GM18868 (cell line): ENCODE measurements at regions not wholly inside any gene's neighbourhood (a gene's known extent, or its start where the extent isn't known, plus 50 kb on each side); places are given as distances from the start of the nearest gene placed in this dataset.

Source experiments
- ATAC-seq: cut with Tn5 transposase; IDR thresholded peaks from one replicate; pipeline ENCODE4 v1.9.1; 2021; ENCODE audit warnings: mild to moderate bottlenecking, moderate library complexity; ENCODE audit not compliant: unreplicated experiment

DNA sequence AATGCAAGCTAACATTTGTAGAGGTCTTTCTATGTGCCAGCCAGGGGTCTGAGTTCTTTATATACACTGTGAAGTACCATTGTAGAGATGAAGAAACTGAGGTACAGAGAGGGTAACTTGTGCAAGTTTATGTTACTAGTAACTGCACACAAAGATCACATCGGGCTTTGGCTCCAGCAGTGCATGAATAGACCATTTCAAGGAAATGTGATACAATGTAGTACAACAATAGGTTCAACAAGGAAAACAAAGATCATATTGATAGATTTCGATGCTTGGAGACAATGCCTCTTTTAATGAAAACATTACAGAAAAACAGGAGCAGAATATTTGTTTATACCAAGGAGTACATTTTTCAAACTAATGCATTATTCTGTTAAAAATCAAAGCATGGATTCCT, 115.3 kb downstream of the POLR2M start:
- no peak for ATAC-seq

DNA sequence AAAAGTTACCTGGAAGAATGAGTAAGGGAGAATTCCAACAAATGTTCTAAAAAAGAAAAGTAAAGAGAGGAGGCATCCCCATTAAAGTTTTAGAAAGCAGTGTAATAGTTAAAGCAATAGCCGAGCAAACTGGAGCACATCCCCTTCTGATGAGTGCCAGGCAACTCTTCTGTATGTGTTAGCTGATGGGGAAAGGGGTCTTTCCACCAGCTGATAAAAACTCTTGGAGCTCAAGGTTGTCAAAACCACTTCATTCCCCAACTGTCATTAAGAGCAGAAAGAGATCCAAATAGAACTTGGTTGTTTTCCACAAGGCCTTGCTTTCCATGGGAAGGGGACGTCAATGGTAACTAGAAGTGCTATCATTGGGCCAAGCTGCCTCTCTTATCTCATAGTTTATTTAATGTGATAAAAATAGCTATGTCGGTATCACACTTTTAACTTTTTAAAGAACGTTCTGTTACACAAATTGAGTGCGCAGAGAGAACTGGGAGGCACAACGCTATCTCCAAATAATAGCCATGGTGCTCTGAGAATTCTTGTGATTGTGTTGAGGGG, 116.9 kb downstream of the POLR2M start:
- ATAC-seq, result no peak

DNA sequence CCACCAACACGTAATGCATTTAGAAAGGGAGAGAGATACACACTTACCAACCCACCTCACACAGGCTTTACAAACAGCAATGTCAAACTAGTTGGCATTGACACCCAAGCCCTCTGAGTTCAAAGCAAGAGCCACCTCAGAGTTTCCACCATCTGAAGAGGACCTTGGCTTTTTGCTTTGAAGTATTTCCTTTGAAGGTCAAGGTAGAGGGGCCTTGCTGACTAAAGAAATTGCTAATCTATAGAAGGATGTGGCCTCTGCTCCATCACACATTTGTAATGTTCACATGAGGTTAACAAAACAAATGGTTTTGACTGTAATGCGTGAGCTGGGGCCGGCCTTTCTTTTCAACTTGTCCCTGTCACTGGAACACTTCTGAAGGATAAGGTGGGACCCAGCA, 117.7 kb downstream of the POLR2M start:
- no peak for ATAC-seq

DNA sequence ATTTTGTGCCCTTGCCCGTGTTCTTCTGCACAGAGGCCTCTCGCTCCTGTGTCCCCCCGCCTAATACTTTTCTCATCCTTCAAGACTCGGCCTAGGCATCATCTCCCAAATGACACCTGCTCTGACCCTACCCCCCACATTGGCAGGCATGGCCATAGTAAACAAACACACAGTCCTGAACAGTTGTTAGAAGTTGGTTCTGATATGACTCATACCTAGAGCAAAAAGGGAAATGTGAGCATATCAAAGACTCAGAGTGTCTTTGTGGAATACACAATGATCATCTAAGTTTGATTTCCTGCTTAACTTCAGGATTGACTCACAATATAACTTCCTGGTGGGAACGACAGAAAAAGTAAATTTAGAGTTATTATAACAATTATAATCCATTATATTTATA, 120.5 kb downstream of the POLR2M start:
- ATAC-seq, result no peak

DNA sequence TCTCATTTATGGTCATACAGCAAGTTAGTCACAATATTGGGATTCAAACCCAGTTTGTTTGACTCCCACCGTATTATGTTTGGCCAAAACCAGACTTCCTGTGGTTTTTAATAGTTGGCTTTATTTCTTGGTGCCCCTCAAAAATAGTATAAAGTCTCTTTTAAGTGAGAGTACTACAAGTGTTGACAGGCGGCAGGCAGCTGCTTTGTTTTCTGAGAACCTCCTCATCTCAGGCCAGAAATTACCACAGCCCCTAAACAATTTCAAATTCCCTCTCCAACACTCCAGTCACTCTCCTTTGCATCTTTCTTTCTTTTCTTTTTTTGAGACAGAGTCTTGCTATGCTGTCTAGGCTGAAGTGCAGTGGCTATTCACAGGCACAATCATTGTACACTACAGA, 121.5 kb downstream of the POLR2M start:
- no peak for ATAC-seq

DNA sequence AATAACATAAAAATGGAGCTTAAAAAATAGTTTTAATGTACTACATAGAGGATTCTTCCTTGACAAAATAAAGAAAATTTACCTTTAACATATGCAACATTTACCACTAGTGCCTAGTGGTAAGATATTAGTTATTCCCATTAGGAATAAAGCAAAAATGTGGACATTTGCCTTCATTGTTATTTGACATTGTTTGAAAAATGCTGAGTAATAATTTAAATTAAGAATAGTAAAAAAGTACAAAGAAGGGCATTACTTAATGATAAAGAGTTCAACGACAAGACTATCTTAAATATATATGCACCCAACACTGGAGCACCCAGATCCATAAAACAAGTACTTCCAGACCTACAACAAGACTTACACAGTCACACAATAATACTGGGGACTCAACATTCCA, 125.7 kb downstream of the POLR2M start:
- no peak for ATAC-seq

DNA sequence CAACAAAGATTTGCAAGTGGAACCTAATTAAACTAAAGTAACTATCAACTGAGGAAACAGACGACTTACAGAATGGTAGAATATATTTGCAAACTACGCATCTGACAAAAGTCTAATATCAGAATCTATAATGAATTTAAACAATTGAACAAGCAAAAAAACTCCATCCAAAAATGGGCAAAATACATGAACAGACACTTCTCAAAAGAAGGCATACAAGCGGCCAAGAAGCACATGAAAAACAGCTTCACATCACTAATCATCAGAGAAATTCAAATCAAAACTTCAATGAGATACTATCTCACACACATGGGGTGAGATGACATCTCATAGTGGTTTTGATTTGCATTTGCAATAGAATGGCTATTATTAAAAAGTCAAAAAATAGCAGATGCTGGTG, 128.6 kb downstream of the POLR2M start:
- no peak for ATAC-seq

DNA sequence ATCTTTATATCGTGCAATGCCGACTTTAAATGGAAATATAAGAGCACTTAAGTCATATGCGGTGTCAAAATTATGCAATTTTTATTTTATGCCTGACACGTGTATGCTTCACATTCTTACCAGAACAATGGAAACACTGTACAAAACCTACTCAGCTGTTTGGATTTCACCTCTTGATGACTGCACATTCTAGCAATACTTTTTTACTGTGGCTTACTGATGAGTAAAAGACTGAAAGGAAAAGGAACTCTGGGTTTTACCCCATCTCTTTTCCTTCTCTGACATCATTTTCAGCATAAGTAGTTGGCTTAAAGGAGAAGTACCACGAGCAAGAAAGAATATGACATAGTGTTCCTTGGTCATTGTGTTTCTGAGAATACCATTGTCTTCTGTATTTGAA, 142.8 kb downstream of the POLR2M start:
- ATAC-seq, result no peak

DNA sequence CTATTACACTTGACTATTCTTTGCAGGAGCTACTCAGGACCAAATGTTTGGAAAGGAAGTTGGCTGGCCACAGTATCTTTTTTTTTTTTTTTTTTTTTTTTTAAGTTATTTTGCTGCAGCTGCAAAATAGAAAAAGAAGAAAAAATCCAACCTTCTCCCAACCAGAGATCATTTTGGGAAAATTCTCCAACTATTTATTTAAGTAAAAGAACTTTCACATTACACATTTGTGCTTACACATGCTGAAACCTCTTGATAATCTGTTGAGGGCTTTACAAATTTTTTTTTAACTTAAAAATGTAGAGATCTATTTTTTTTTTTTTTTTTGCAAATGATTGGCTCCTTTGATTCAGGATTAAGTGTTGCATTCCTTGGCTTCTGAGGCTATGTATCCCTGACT, 148.0 kb downstream of the POLR2M start:
- no peak for ATAC-seq

DNA sequence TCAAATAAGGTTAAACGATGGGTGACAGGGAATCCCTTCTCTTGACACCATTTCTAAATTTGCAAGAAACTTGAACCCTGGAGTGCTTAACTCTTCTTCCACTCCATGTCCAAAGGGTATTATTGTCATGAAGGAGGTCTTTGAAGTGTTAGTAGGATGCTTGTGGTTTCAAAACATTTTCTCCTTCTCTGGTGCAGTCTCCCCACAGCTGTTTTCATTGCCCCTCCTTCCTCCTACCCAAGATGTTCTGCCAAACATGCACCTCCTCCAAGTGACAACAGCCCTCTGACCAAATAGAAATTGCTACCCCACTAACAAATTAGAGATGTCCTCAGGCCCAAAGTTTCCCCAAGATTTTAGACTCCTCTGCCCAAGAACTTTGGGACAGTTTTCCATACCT, 151.4 kb downstream of the POLR2M start:
- no peak for ATAC-seq

DNA sequence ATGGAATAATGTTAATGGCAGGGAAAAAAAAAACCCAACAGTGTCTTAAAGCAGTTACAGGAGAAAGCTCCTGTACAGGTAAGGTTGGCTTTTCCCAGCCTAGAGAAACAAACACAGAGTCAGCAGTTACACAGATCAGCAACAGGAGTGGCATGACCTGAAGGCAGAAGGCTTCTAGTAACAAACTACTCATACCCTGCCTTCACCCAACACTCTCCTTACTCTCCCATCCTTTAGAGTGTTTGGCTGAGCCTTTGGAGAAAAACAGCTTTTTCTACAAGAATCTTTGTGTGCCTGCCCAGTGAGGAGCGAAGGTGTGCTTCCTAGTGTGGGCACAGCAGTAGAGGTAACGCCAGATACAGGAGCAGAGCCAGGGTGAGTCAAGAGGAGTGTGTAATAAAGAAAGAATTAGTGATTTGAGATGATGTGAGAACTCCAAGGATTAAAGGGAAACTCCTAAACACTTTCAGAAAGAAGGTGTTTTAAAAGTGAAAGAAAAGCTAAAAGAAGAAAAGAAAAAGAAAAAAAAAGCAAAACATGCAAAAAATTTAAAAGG, 152.7 kb downstream of the POLR2M start:
- ATAC-seq, result no peak

DNA sequence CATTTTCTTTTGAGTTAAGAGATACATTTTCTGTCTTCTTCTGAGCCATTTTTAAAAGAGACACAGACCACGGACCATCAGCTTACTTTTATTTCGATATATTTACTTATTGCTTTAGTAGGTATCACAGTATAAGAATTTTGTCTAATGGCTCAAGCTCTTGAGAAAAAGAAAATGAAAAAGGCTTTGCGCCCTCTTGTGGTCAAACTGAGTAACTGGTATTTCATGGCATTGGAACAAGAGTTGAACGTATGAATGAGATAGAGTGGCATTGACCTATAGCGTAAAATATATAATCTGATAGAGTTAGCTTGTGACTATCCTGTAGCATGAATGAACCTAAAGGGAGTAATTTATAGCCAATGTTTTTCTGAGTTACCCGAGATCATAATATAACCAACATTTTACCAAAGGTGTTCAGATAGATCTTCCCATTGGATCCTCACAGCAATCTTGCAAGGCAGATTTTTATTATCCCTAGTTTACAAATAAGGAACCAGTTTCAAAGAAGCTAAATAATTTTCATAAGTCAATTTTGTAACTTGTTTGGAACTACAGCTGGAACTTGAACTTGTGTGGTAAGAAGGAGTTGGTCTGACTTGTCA, 154.6 kb downstream of the POLR2M start:
- ATAC-seq, result no peak

DNA sequence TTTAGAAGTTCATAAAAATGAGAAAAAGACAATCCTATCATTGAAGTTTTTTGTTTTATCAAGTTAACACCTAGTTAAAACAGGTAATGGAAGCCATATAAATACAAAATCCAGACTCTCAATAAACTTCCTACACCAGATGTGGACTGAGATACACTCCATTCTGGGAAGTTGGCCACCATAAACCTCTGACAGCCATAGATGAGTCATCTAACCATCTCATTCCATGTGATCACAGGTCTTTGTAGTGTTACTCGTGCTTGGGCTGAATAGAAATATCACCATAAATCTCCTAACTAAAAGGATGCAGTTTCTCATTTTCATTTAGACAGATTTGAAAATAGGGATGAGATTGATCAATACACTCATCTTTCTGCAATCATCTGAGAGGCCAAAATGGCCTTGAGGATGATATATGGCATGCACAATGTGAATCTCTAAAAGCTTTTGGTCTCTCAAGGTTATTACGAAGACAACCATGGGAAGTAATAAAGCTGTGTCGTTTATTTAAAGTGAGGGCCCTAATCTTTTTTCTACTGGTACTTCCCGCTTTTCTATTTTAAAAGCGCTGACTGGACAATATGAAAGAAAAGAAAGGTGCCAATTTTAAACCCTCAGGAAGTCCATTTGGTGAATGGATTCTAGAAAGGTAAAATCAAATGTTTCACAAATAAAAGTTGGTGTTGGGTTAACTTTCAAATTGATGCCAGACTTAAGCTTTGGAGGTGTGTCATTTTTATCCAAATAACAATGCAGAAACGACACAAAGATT, 155.5 kb downstream of the POLR2M start:
- no peak for ATAC-seq

DNA sequence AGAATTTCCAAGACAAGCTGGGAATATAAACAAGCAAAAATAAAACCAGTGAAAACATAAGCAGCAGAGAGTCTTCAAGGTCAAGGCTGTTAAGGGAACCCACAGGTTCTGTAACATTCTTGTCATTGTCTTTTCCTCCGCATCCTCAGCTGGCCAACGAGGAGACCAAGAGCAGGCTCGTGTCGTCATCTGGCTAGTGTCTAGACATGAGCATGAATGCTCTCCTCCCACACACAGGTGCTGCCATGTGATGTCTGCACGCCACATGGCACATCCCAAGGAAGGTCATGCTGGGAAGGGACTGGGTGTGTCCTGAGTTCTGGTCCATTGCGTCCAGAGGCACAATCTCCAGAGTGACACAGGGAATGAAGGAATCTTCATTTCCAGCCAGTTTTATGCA, 156.2 kb downstream of the POLR2M start:
- no peak for ATAC-seq

DNA sequence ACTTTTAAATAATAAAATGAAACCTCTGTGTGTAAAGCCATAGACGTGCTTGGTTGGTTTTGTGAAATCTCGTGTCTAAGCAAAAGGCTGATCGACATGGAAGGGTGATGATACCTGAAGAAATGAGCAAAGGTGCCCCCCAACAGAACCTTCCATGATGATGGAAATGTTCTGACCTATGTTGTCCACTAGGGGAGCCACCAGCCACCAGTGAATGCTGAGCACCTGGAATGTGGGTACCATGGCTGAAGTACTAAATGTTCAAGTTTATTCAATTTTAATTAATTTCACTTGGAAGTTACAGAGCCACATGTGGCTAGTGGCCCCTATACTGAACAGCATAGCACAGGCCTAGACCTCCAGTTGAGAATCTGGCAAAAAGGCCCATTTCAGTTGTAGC, 158.8 kb downstream of the POLR2M start:
- ATAC-seq, result no peak

DNA sequence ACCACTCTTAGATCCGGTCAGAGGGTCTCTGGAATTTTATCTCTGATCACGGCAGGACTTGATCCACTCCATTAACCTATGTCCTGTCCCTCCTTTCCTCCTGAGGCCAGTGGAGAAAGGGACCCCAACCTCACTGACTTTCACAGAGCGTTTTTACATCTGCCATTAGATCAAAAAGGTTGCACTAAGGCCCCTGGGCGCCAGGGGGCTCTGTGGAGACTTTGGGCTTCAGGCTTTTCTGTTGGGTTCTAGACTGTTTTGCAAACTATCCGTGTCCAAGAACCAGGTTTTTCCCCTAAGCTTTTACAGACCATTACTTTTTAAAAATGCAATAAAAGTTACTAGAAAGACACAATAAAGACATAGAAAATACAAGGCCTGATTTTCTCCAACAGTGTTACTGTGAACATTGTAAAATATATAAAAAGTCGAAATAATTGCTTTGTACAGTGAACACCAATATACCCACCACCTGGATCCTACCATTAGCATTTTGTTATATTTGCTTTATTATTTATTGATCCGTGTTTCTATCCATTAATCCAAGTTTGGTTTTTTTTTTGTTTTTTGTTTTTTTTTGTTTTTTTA, 159.7 kb downstream of the POLR2M start:
- peak; percentile 65 for ATAC-seq

DNA sequence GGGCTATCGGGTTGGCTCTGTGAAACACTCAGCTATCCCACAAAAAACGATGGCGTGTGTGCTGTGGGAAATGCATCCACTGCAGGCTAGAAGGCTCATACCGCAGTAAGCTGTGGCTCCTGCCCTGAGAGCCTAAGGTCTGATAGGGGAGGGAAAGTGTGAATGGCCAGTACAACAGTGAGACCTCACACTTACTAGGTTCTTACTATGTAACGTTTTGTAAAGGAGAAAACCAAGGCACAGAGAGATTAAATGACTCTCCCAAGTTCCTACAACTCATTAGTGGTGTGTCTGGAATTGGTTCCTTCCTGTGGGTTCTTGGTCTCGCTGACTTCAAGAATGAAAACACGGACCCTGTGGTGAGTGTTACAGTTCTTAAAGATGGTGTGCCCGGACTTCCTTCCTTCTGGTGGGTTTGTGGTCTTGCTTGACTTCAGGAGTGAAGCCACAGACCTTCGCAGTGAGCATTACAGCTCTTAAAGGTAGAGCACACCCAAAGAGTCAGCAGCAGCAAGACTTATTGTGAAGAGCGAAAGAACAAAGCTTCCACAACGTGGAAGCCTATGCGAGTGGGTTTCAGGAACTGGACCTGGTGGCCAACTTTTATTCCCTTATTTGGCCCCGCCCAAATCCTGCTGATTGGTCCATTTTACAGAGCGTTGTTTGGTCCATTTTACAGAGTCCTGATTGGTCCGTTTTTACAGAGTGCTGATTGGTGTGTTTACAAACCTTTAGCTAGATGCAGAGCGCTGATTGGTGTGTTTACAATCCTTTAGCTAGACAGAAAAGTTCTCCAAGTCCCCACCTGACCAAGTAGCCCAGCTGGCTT, 161.7 kb downstream of the POLR2M start:
- ATAC-seq, result no peak

DNA sequence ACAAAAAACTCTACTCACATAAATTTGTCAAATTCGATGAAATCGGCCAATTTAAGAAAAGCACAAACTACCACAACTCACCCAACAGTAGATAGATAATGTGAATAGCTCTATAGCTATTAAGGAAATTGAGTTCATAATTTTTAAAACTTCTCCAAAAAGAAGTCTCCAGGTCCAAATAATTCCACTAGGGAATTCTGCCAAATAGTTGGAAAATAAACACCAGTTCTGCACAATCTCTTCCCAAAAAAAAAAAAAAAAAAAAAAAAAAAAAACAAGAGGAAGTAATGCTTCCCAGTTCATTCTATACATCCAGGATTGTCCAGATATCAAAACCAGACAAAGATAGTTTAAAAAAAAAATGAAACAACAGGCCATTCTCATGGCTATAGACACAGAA, 164.2 kb downstream of the POLR2M start:
- ATAC-seq, result no peak

DNA sequence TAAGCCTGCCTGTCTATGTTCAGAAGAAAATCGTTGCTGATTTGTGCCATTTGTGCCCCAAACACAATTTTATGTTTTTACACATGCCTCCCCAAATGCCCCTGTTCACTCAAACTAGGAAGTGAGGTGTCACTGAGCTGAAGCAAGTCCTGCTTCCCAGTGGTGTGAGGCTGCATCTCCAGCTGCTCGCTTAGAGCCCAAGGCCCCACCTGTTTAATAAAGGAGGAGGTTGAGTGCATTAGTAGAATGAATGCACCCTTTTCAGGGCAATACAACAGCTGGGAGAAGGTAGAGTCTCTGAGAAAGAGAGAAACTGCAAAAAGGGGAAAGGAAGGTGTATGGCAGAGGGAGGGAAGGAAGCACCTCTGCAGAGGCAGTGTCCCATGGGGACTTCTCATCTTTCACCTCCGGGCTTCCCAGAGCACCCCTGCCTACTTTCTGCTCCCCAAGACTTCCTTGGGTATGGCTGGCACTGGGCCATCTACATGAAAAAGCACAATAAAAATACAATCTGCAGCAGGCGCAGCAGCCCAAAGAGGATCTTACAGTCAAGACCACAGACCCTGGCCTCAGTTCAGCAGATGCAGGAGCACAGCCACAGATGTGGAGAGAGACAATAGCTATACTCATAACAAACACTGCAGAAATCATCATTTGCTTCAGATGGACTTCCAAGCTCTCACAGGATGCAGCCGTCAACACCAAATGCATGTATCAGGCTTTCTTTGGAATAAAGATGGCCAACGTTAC, 165.9 kb downstream of the POLR2M start:
- ATAC-seq, result no peak

DNA sequence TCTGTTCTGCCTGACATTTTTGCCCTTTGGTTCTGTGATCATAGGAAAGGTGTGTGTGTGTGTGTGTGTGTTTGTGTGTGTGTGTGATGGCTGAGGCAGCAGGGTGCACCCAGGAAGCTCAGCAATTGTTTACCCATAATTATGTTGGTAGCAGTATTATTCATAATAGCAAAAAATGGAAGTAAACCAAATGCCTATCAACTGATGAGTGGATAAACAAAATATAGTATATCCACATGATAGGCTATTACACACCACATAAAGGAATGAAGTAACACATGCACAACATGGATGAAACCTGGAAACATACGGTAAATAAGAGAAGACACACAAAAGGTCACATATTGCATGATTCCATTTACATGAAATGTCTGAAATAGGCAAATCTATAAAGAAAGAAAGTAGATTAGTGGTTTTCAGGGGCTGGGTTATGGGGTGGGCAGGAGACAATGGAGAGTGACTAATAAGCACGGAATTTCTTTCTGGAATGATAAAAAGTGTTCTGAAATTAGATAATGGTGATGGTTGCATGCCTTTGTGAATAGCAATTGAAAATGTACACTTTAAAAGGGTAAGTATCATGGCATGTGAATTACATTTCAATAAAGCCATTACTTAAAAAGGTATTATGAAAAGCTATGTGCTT, 167.2 kb downstream of the POLR2M start:
- ATAC-seq, result no peak
